Heart left ventricle (tissue), 16 donors: ENCODE measurements at regions not wholly inside any gene's neighbourhood (a gene's known extent, or its start where the extent isn't known, plus 50 kb on each side); places are given as distances from the start of the nearest gene placed in this dataset.

Experiments
- ATAC-seq, 4 donors: fragments of 200-7000 bp; cut with Tn5 transposase; one replicate each; pipeline ENCODE4 v1.9.1; 2020 to 2022; ENCODE audit warnings: moderate library complexity in 4 of 4, mild to moderate bottlenecking in 3 of 4, moderate number of reproducible peaks in 1 of 4
- DNase-seq, 5 donors: peaks; one replicate each; pipeline ENCODE4 v3.0.0-alpha.2; 2020
- H3K27ac ChIP-seq, 12 donors: fragments of 200-600 bp; sonication (generic) in 4 of 12; one replicate each; pipeline versions ENCODE4 v1.5.0 to v1.8.0; 2016 to 2022; ENCODE audit warnings: mild to moderate bottlenecking in 2 of 12
- H3K27me3 ChIP-seq, 9 donors: fragments of 200-600 bp; sonication (generic) in 2 of 9; one replicate each; pipeline versions ENCODE4 v1.5.1 to v1.8.0; 2016 to 2022; ENCODE audit warnings: mild to moderate bottlenecking in 3 of 9
- H3K36me3 ChIP-seq, 9 donors: fragments of 200-600 bp; sonication (generic) in 2 of 9; one replicate each; pipeline versions ENCODE4 v1.5.0 to v1.8.0; 2018 to 2022; ENCODE audit warnings: mild to moderate bottlenecking in 2 of 9
- H3K4me1 ChIP-seq, 12 donors: fragments of 200-600 bp; sonication (generic) in 4 of 12; one replicate each; pipeline versions ENCODE4 v1.5.0 to v1.8.0; 2016 to 2022; ENCODE audit warnings: mild to moderate bottlenecking in 3 of 12
- H3K4me3 ChIP-seq, 12 donors: fragments of 200-600 bp; sonication (generic) in 4 of 12; one replicate each; pipeline versions ENCODE4 v1.5.0 to v1.8.0; 2017 to 2022; ENCODE audit warnings: mild to moderate bottlenecking in 9 of 12, moderate library complexity in 4 of 12
- H3K9me3 ChIP-seq, 12 donors: fragments of 200-600 bp; sonication (generic) in 4 of 12; one replicate each; pipeline versions ENCODE4 v1.5.0 to v1.8.0; 2016 to 2022; ENCODE audit warnings: mild to moderate bottlenecking in 1 of 12
- CTCF ChIP-seq, 12 donors: fragments of 200-600 bp; sonication (generic) in 4 of 12; IDR thresholded peaks; one replicate each; pipeline versions ENCODE4 v1.5.0 to v1.8.0; 2018 to 2022; ENCODE audit warnings: antibody characterized with exemption in 12 of 12, mild to moderate bottlenecking in 5 of 12
- POLR2A ChIP-seq, 2 donors: fragments of 450-650 bp; IDR thresholded peaks; one replicate each; pipeline ENCODE4 v1.6.1; 2017; ENCODE audit warnings: antibody characterized with exemption in 2 of 2, mild to moderate bottlenecking in 2 of 2, moderate library complexity in 2 of 2
- WGBS, 4 donors: extraction: QIAGEN DNeasy Blood & Tissue Kit in 2 of 4; methylation state at CpG; one replicate each; pipeline versions ENCODE4 v1.1.5 to v1.1.7; 2013 to 2018; 5-methylcytosine and 5-hydroxymethylcytosine counted together
- intact Hi-C, 10 donors: fragments of 100-400 bp; cut with DNase I; formaldehyde crosslinking; loops; one replicate each; pipeline versions ENCODE4 v1.11.1 to v1.14.2; 2022
- donor health status: ischemic (EF 13 %, LVEDD 7.1; RV severe dilation, severe dysfunction).
- donor health status: healthy with polysubstance abuse.
- donor health status: DM: no; HTN: yes; CAD: no.
- donor health status: DM: no; HTN: no; CAD: no.
- donor health status: ischemic (EF 25% LVEDD 6.9; RV normal size, moderate dysfunction).
- donor health status: ischemic (EF 25% LVEDD 5.7; RV mildly dilated, moderate dysfunction).
- donor health status: healthy.
- donor health status: DM: yes; HTN: yes; CAD: no.
- donor health status: ischemic (EF 35%, LVEDD 5.7; RV mildly dilated, moderate dysfunction).
- donor health status: nonischemic (EF 11% LVEDD 7.7; RV severe dilation, severe dysfunction).
- donor health status: DM: yes; HTN: yes; CAD: no.
- donor health status: PGD.
- donor health status: ischemic (EF 29% LVEDD 5.4; RV normal size, mild dysfunction).
- donor health status: nonischemic (EF 23%, LVEDD 6.1; RV moderate dilation, normal function).

- Histone ChIP-seq H3K36me3 (no peaks in the 10 kb centered on the region), H3K4me1 (no peaks in the 10 kb centered on the region), H3K9me3 (peaks cover 0 to 7% (median 0%) of the 10 kb centered on the region in 12 donors), H3K27ac (no peak overlapping the region), H3K4me3 (no peak overlapping the region), H3K27me3 (no peaks in the 10 kb centered on the region)
- DNase-seq (no peak), ATAC-seq (no peak)
- intact Hi-C loops, result no loop called here
- TF ChIP-seq POLR2A (IDR thresholded peaks at IDR 0.05) (no peak), CTCF (IDR thresholded peaks at IDR 0.05) (no peak)
- WGBS, 4 donors, result 67 to 82% (median 71%) methylated on average over 1 of the region's 1 CpG
Observed at GRCh38 chr13:65808061-65808460, 1422.1 kb downstream of the PCDH9 start.

- no peaks in the 10 kb centered on the region for H3K27me3 ChIP-seq
- no peak overlapping the region for H3K27ac ChIP-seq
- WGBS, 4 donors, result 91 to 95% (median 92%) methylated on average over 12 of the region's 12 CpGs
- no peaks in the 10 kb centered on the region for H3K4me1 ChIP-seq
- H3K9me3 ChIP-seq, result no peaks in the 10 kb centered on the region
- intact Hi-C loops, result no loop called here
- no peak overlapping the region for H3K4me3 ChIP-seq
- no peak for TF ChIP-seq POLR2A (IDR thresholded peaks at IDR 0.05)
- TF ChIP-seq CTCF (IDR thresholded peaks at IDR 0.05), result no peak
- no peaks in the 10 kb centered on the region for H3K36me3 ChIP-seq
- ATAC-seq, result no peak
- DNase-seq, result no peak
Observed at GRCh38 chr13:65803530-65804392, 1426.4 kb downstream of the PCDH9 start.

- intact Hi-C loops, result no loop called here
- DNase-seq (no peak), ATAC-seq (no peak)
- Histone ChIP-seq H3K36me3 (no peaks in the 10 kb centered on the region), H3K27me3 (no peaks in the 10 kb centered on the region), H3K9me3 (peaks cover 0 to 3% (median 0%) of the 10 kb centered on the region in 12 donors), H3K27ac (no peak overlapping the region), H3K4me1 (no peaks in the 10 kb centered on the region), H3K4me3 (no peak overlapping the region)
- TF ChIP-seq POLR2A (IDR thresholded peaks at IDR 0.05) (no peak), CTCF (IDR thresholded peaks at IDR 0.05) (no peak)
- 0 to 58% (median 18%) methylated on average over 1 of the region's 1 CpG for WGBS, 4 donors
Observed at GRCh38 chr13:65789815-65790214, 1440.3 kb downstream of the PCDH9 start.

- H3K27ac ChIP-seq, result no peak overlapping the region
- ATAC-seq, result no peak
- no peaks in the 10 kb centered on the region for H3K4me1 ChIP-seq
- H3K9me3 ChIP-seq, result peaks cover 0 to 3% (median 0%) of the 10 kb centered on the region in 12 donors
- TF ChIP-seq POLR2A (IDR thresholded peaks at IDR 0.05) (no peak), CTCF (IDR thresholded peaks at IDR 0.05) (no peak)
- no peak for DNase-seq
- H3K36me3 ChIP-seq, result no peaks in the 10 kb centered on the region
- 87 to 94% (median 89%) methylated on average over 3 of the region's 3 CpGs for WGBS, 4 donors
- no peak overlapping the region for H3K4me3 ChIP-seq
- intact Hi-C loops, result no loop called here
- no peaks in the 10 kb centered on the region for H3K27me3 ChIP-seq
Observed at GRCh38 chr13:65787082-65787481, 1443.1 kb downstream of the PCDH9 start.
